ENCODE measurements at regions not wholly inside any gene's neighbourhood (a gene's known extent, or its start where the extent isn't known, plus 50 kb on each side); places are given as distances from the start of the nearest gene placed in this dataset.

GRCh38 chr4:66351761-66352160, 681.5 kb upstream of the EPHA5 start:
- Histone ChIP-seq H3K36me3 (no peaks in the 10 kb centered on the region), H3K4me3 (no peak overlapping the region), H3K27me3 (no peaks in the 10 kb centered on the region), H3K27ac (no peak overlapping the region), H3K4me1 (no peaks in the 10 kb centered on the region), H3K9me3 (peaks cover 0 to 5% (median 0%) of the 10 kb centered on the region in 11 donors)
- no peak for DNase-seq
- intact Hi-C loops (cut with DNase I) = no loop called here
- WGBS, 2 donors = 67 to 73% methylated on average over 2 of the region's 2 CpGs
- no peak for TF ChIP-seq CTCF (IDR thresholded peaks at IDR 0.05)
- ATAC-seq = no peak

- ATAC-seq (no peak), DNase-seq (no peak)
- intact Hi-C loops (cut with DNase I) = no loop called here
- Histone ChIP-seq H3K27ac (no peak overlapping the region), H3K36me3 (no peaks in the 10 kb centered on the region), H3K4me3 (no peak overlapping the region), H3K4me1 (no peaks in the 10 kb centered on the region), H3K27me3 (no peaks in the 10 kb centered on the region), H3K9me3 (peaks cover 0 to 7% (median 0%) of the 10 kb centered on the region in 11 donors)
- no peak for TF ChIP-seq CTCF (IDR thresholded peaks at IDR 0.05)
- 93 to 95% methylated on average over 3 of the region's 3 CpGs for WGBS, 2 donors
Measured at GRCh38 chr4:66340286-66340893, 670.1 kb upstream of the EPHA5 start.

GRCh38 chr4:66339007-66339406, 668.7 kb upstream of the EPHA5 start:
- no peak for DNase-seq
- WGBS, 2 donors = 74 to 78% methylated on average over 3 of the region's 3 CpGs
- intact Hi-C loops (cut with DNase I) = no loop called here
- H3K27me3 ChIP-seq = no peaks in the 10 kb centered on the region
- no peak for ATAC-seq
- no peaks in the 10 kb centered on the region for H3K36me3 ChIP-seq
- no peak overlapping the region for H3K4me3 ChIP-seq
- TF ChIP-seq CTCF (IDR thresholded peaks at IDR 0.05) = no peak
- peaks cover 0 to 7% (median 0%) of the 10 kb centered on the region in 11 donors for H3K9me3 ChIP-seq
- H3K27ac ChIP-seq = no peak overlapping the region
- H3K4me1 ChIP-seq = no peaks in the 10 kb centered on the region

GRCh38 chr4:66331761-66332160, 661.5 kb upstream of the EPHA5 start:
- no peak overlapping the region for H3K4me3 ChIP-seq
- no peak for TF ChIP-seq CTCF (IDR thresholded peaks at IDR 0.05)
- H3K4me1 ChIP-seq = no peaks in the 10 kb centered on the region
- no peak overlapping the region for H3K27ac ChIP-seq
- intact Hi-C loops (cut with DNase I) = no loop called here
- DNase-seq = no peak
- ATAC-seq = no peak
- no peaks in the 10 kb centered on the region for H3K9me3 ChIP-seq
- no peaks in the 10 kb centered on the region for H3K27me3 ChIP-seq
- H3K36me3 ChIP-seq = no peaks in the 10 kb centered on the region

Data from heart right ventricle (tissue), 16 donors.